IMR-90 (cell line): ENCODE measurements at regions not wholly inside any gene's neighbourhood (a gene's known extent, or its start where the extent isn't known, plus 50 kb on each side); places are given as distances from the start of the nearest gene placed in this dataset.

Source experiments
- ATAC-seq: fragments of 200-7000 bp; cut with Tn5 transposase; 2 replicates; pipeline ENCODE4 v1.9.1; 2020; ENCODE audit warnings: low read depth, mild to moderate bottlenecking, moderate library complexity
- BruUV-seq: library from RNA; stranded (reverse); fragments of 400-500 nt; replicated peaks from 2 replicates; lab custom pipeline; 2021; lab: Mats Ljungman, UMichigan
- CTCF ChIA-PET: fragments of 300-600 bp; formaldehyde crosslinking; extraction: SDS; loops from one replicate; lab custom pipeline; 2021; ENCODE audit warnings: antibody characterized with exemption; lab: Yijun Ruan, JAX
- POLR2A ChIA-PET: fragments of 300-600 bp; sonication (Branson Sonifier 250); formaldehyde crosslinking; loops from one replicate; lab custom pipeline; 2022; ENCODE audit warnings: antibody characterized with exemption; ENCODE audit not compliant: unreplicated experiment; lab: Charles Lee
- DNase-seq: peaks from one replicate; pipeline ENCODE4 v3.0.0; 2013
- H2AFZ ChIP-seq: replicated peaks from 2 replicates; pipeline ENCODE3; 2013; ENCODE audit warnings: low read length, mild to moderate bottlenecking; ENCODE audit not compliant: poor library complexity
- H2AK5ac ChIP-seq: 2 replicates; pipeline ENCODE4 v1.6.1; 2013; ENCODE audit warnings: low read depth, low read length, inconsistent platforms
- H2AK9ac ChIP-seq: replicated peaks from 2 replicates; pipeline ENCODE3; 2013; ENCODE audit warnings: mild to moderate bottlenecking, low read depth, low read length, moderate library complexity; ENCODE audit not compliant: poor library complexity
- H2BK120ac ChIP-seq: 2 replicates; pipeline ENCODE4 v1.6.1; 2013; ENCODE audit warnings: low read depth, low read length, inconsistent platforms
- H2BK15ac ChIP-seq: 3 replicates; pipeline ENCODE4 v1.6.1; 2013; ENCODE audit warnings: low read depth, low read length, inconsistent platforms
- H2BK20ac ChIP-seq: 2 replicates; pipeline ENCODE4 v1.6.1; 2013; ENCODE audit warnings: low read depth, mild to moderate bottlenecking, inconsistent platforms, low read length, moderate library complexity
- H2BK5ac ChIP-seq: 2 replicates; pipeline ENCODE4 v1.6.1; 2013; ENCODE audit warnings: mild to moderate bottlenecking, low read depth, low read length, inconsistent platforms; ENCODE audit not compliant: poor library complexity, severe bottlenecking
- H3K14ac ChIP-seq: replicated peaks from 2 replicates; pipeline ENCODE4 v1.6.1; 2013; ENCODE audit warnings: low read depth, low read length, inconsistent platforms
- H3K18ac ChIP-seq: 2 replicates; pipeline ENCODE4 v1.6.1; 2013; ENCODE audit warnings: low read depth, low read length, control low read depth
- H3K23ac ChIP-seq: 2 replicates; pipeline ENCODE4 v1.6.1; 2013; ENCODE audit warnings: low read depth, low read length, inconsistent platforms
- H3K27ac ChIP-seq: 2 replicates; pipeline ENCODE4 v1.5.1; 2013; ENCODE audit warnings: mild to moderate bottlenecking, control low read depth, low read length; ENCODE audit not compliant: insufficient read depth
- H3K27me3 ChIP-seq: 2 replicates; pipeline ENCODE4 v1.6.1; 2013; ENCODE audit warnings: low read length; ENCODE audit not compliant: control insufficient read depth, insufficient read depth
- H3K36me3 ChIP-seq: 2 replicates; pipeline ENCODE4 v1.6.1; 2013; ENCODE audit warnings: low read length, mixed read lengths; ENCODE audit not compliant: control insufficient read depth, insufficient read depth
- H3K4ac ChIP-seq: 2 replicates; pipeline ENCODE4 v1.6.1; 2013; ENCODE audit warnings: low read depth, low read length, inconsistent platforms
- H3K4me1 ChIP-seq: 2 replicates; pipeline ENCODE4 v1.6.1; 2013; ENCODE audit warnings: low read length, mixed read lengths; ENCODE audit not compliant: control insufficient read depth, insufficient read depth
- H3K4me2 ChIP-seq: 2 replicates; pipeline ENCODE4 v1.6.1; 2013; ENCODE audit warnings: low read depth, mild to moderate bottlenecking, control low read depth, low read length, moderate library complexity
- H3K4me3 ChIP-seq: 2 replicates; pipeline ENCODE4 v1.5.1; 2013; ENCODE audit warnings: low read depth, mild to moderate bottlenecking, control low read depth, low read length, moderate library complexity; ENCODE audit not compliant: insufficient read depth
- H3K56ac ChIP-seq: 2 replicates; pipeline ENCODE4 v1.6.1; 2013; ENCODE audit warnings: low read length, inconsistent platforms; ENCODE audit not compliant: insufficient read depth; ENCODE audit errors: extremely low read depth
- H3K79me1 ChIP-seq, 2 experiments: 2 replicates each; pipeline ENCODE4 v1.6.1; 2013; ENCODE audit warnings: low read length in 2 of 2, inconsistent platforms in 1 of 2, low read depth in 1 of 2
- H3K9ac ChIP-seq: 2 replicates; pipeline ENCODE4 v1.6.1; 2013; ENCODE audit warnings: low read depth, low read length, control low read depth
- H3K9me1 ChIP-seq: 2 replicates; pipeline ENCODE4 v1.6.1; 2013; ENCODE audit warnings: low read length, inconsistent platforms; ENCODE audit not compliant: insufficient read depth
- H3K9me3 ChIP-seq: 2 replicates; pipeline ENCODE4 v1.6.1; 2013; ENCODE audit warnings: low read length; ENCODE audit not compliant: control insufficient read depth, insufficient read depth
- H4K20me1 ChIP-seq: 2 replicates; pipeline ENCODE4 v1.6.1; 2013; ENCODE audit warnings: low read length, inconsistent platforms; ENCODE audit not compliant: insufficient read depth
- H4K5ac ChIP-seq: 2 replicates; pipeline ENCODE4 v1.6.1; 2013; ENCODE audit warnings: mild to moderate bottlenecking, low read depth, low read length, control low read depth
- H4K8ac ChIP-seq, 2 experiments: 2 replicates each; pipeline ENCODE4 v1.6.1; 2013; ENCODE audit warnings: low read depth in 2 of 2, low read length in 2 of 2, control low read depth in 1 of 2, inconsistent platforms in 1 of 2
- H4K91ac ChIP-seq: 2 replicates; pipeline ENCODE4 v1.6.1; 2013; ENCODE audit warnings: low read depth, low read length, inconsistent platforms; ENCODE audit not compliant: insufficient read depth
- FOS ChIP-seq: fragments of 150-350 bp; IDR thresholded peaks from 2 replicates; pipeline ENCODE4 v1.6.1; 2016; ENCODE audit warnings: low read depth, low read length
- MAFK ChIP-seq: IDR thresholded peaks from 2 replicates; pipeline ENCODE4 v1.6.1; 2012; ENCODE audit warnings: low read depth, low read length, improper control_type of control experiment
- MAZ ChIP-seq: IDR thresholded peaks from 2 replicates; pipeline ENCODE4 v1.6.1; 2012; ENCODE audit warnings: low read depth, mild to moderate bottlenecking, low read length, improper control_type of control experiment, moderate library complexity, borderline replicate concordance
- MXI1 ChIP-seq: IDR thresholded peaks from 2 replicates; pipeline ENCODE4 v1.6.1; 2012; ENCODE audit warnings: low read depth, mild to moderate bottlenecking, low read length, moderate library complexity, borderline replicate concordance
- RAD21 ChIP-seq: IDR thresholded peaks from 2 replicates; pipeline ENCODE4 v1.6.1; 2012; ENCODE audit warnings: low read length, improper control_type of control experiment
- WGBS, 2 experiments: methylation state at CpG; one replicate each; pipeline versions ENCODE4 v1.1.5 to v1.1.7; 2013; ENCODE audit warnings: missing lambda C conversion rate in 2 of 2; ENCODE audit not compliant: insufficient read length in 1 of 2; ENCODE audit errors: extremely low coverage in 2 of 2; 5-methylcytosine and 5-hydroxymethylcytosine counted together
- dilution Hi-C: fragments of 300-500 bp; cut with HindIII; formaldehyde crosslinking; loops from one replicate; pipeline ENCODE4 v1.14.3; 2018; ENCODE audit warnings: low sequenced_read_pairs; ENCODE audit not compliant: unreplicated experiment
- in situ Hi-C: fragments of 300-500 bp; cut with MboI; formaldehyde crosslinking; loops from 3 replicates; pipeline ENCODE4 v1.14.3; 2019; ENCODE audit warnings: low sequenced_read_pairs, inconsistent platforms, mixed read lengths
- intact Hi-C: fragments of 100-400 bp; cut with micrococcal nuclease; formaldehyde crosslinking; loops from 2 replicates; pipeline ENCODE4 v1.10.0; 2022

- dilution Hi-C loops (no loop called here), intact Hi-C loops (no loop called here), in situ Hi-C loops (no loop called here)
- Histone ChIP-seq H3K36me3 (no peaks in the 10 kb centered on the region), H3K18ac (no peak overlapping the region), H2BK5ac (no peak overlapping the region), H3K27me3 (no peaks in the 10 kb centered on the region; the same call in 1 of the 2 replicates), H4K91ac (no peak overlapping the region), H3K9me3 (no peaks in the 10 kb centered on the region), H2BK15ac (no peak overlapping the region), H3K4me2 (no peak overlapping the region), H3K4me3 (no peak overlapping the region), H3K23ac (no peak overlapping the region), H3K79me1 (no peaks in the 10 kb centered on the region), H2BK20ac (no peak overlapping the region), H3K27ac (no peak overlapping the region), H2AFZ (no peak overlapping the region), H2AK5ac (no peak overlapping the region), H3K4ac (no peak overlapping the region), H4K8ac (no peak overlapping the region), H3K9me1 (no peaks in the 10 kb centered on the region), H2AK9ac (no peak overlapping the region), H3K56ac (no peak overlapping the region), H4K20me1 (no peaks in the 10 kb centered on the region), H4K5ac (no peak overlapping the region), H3K4me1 (no peaks in the 10 kb centered on the region), H3K9ac (no peak overlapping the region), H3K14ac (no peak overlapping the region), H2BK120ac (no peak overlapping the region)
- POLR2A ChIA-PET: no interaction called here
- BruUV-seq: no TSS peak
- ATAC-seq (no peak), DNase-seq (no peak)
- TF ChIP-seq MAZ (no peak), FOS (no peak), RAD21 (no peak), MAFK (no peak), MXI1 (no peak)
- WGBS, 2 experiments: no CpG with 5 or more reads among the region's 9 CpGs
- CTCF ChIA-PET: no interaction called here
Measured at GRCh38 chr16:64532691-64533090, 589.2 kb downstream of the CDH11 start.
